Fibroblast of the aortic adventitia (primary cell): ENCODE measurements at regions not wholly inside any gene's neighbourhood (a gene's known extent, or its start where the extent isn't known, plus 50 kb on each side); places are given as distances from the start of the nearest gene placed in this dataset.
A peak's percentile ranks its signal among the peaks of the same experiment; 100 is the strongest.

Experiments used
- DNase-seq: peaks from one replicate; pipeline ENCODE4 v3.0.0-alpha.2; 2010; ENCODE audit warnings: low read depth
- H3K4me3 ChIP-seq: 2 replicates; pipeline ENCODE4 v1.5.1; 2011; ENCODE audit warnings: low read depth, mild to moderate bottlenecking, control low read depth, low read length, moderate library complexity
- TF ChIP-seq, protein P1 (sequence below): IDR thresholded peaks from 2 replicates; pipeline ENCODE4 v1.5.1; 2011; ENCODE audit warnings: mild to moderate bottlenecking, low read length, control low read depth, inconsistent platforms; ENCODE audit not compliant: insufficient read depth

DNA sequence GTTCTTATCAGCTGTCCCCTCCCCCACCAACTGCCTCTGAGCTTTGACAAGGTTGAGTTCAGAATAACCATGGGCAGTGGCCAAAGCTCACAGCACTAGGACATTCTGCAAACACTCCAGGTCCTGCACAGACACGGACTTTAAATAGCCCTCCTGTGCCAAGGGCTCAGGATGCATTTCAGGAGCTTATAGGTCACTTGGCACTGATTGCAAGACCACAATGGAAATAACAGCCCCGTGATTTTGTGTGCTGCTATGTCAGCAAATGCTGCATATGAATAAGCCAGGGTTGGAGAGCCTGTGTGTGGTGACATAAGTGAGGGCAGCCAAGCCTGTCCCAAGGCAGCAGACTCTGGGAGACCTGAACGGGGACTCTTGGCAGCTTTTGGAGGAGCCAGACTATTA is 150.7 kb downstream of the DMRT2 start:
- DNase-seq: peak; percentile 8
- H3K4me3 ChIP-seq: no peak overlapping the region
- TF ChIP-seq, protein P1, sequence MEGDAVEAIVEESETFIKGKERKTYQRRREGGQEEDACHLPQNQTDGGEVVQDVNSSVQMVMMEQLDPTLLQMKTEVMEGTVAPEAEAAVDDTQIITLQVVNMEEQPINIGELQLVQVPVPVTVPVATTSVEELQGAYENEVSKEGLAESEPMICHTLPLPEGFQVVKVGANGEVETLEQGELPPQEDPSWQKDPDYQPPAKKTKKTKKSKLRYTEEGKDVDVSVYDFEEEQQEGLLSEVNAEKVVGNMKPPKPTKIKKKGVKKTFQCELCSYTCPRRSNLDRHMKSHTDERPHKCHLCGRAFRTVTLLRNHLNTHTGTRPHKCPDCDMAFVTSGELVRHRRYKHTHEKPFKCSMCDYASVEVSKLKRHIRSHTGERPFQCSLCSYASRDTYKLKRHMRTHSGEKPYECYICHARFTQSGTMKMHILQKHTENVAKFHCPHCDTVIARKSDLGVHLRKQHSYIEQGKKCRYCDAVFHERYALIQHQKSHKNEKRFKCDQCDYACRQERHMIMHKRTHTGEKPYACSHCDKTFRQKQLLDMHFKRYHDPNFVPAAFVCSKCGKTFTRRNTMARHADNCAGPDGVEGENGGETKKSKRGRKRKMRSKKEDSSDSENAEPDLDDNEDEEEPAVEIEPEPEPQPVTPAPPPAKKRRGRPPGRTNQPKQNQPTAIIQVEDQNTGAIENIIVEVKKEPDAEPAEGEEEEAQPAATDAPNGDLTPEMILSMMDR: no peak

DNA sequence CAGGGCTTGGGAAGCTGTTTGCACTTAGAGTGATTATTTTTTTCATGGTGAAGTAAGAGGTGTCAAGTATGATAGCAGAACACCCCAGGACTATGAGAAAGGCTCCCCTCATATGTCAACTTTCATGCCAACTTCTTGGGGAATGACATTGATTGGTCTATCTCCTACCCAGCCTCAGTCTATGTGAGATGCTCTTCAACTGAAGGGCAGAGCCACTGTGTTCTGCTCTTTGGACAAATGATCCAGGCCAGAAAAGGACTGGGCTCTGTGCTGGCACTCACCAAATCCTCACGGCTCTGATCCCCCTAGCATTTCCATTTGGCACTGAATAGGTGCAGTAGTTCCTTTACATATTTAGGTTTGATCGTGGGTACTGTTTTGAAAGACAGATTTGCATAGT is 151.1 kb downstream of the DMRT2 start:
- H3K4me3 ChIP-seq: no peak overlapping the region
- no peak for DNase-seq
- TF ChIP-seq, protein P1: no peak

DNA sequence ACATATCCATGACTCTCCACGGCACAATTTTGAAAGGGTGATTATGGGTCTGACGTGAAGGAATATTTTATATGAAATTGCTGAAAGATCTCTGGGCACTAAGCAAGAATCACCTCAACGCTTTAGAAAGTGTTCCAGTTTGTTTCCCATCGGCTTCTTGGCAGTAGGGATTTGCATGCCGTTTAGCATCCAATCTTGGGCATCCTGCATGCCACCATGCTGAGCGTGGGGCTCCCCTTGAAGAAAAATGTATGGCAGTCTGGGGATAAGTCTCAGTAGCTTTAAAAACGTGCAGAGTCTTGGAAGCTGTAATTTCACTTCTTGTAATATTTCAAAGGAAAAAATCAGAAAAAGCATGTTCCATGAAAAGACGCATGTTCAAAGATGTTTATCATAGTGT is 151.7 kb downstream of the DMRT2 start:
- TF ChIP-seq, protein P1: no peak
- H3K4me3 ChIP-seq: no peak overlapping the region
- DNase-seq: no peak

DNA sequence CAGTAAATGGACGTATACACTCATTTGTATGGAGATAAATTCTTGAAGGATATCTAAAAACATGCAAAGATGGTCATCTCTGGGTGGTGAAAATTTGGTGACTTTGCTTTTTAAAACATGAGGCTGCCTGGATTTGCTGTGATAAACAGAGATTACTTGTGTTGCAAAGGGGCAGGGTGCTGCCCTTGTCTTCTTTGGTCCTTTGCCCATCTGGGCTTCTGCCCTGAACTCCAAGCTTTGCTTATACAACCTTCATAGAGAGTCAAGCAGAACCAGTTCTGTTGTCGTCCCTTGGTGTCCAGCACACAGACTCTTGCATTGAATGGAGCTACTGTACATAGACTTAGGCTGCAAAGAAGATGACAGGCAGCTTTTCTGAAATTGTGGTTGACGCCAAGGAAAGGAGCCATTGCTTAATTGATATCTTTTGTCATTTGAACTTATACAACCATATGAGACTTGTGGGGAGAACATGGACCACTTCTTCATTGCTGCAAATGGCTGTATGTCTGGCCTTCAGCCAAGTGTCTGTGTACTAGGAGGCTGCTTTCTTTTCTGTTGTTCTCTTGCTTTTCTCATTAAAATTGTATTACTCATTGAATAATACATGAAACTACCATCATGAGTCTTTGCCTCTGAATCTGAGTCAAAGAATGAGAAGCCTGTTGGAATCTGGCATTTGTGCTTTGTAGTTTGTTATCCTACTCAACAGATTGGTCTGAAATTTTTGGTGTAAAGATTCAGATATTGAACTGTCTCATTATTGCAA is 152.5 kb downstream of the DMRT2 start:
- TF ChIP-seq, protein P1: no peak
- no peak overlapping the region for H3K4me3 ChIP-seq
- no peak for DNase-seq

DNA sequence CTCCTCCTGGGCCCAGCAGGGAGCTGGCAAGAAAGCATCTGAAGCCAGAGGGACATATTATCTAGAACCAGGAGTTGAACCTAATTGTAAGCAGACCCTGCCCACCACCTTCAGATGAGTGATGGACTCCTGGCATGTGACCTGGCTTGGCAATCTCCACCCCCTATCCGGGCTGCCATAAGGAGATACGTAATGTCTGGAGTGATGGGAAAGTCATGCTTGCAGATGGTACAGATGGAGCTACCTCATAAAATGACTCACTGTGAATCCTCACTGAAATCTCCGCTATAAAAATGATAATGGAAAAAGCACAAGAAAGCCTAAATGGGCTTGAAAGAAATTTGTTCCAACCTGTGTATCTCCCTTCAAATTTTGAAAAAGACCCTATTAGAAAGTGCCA is 157.5 kb downstream of the DMRT2 start:
- TF ChIP-seq, protein P1: no peak
- no peak overlapping the region for H3K4me3 ChIP-seq
- DNase-seq: no peak

DNA sequence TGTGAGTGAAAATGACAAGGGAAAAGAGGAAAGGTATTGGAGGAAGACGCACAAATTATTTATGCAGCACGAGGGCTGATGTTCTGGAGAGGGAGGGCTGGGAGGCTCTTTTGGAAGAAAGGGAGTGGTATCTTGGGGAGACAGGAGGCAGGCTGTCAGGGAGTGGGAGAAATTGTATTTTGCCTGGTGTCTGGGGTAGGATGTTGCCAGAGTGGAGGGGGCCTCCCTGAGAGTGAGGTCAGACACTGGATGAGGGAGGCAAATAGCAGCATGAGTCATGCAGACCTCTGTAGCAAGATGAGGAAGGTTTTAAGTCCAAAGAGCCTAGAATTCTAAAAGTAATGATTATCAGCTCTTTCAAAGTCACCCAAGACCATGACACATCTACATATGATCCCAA is 158.0 kb downstream of the DMRT2 start:
- no peak overlapping the region for H3K4me3 ChIP-seq
- TF ChIP-seq, protein P1: no peak
- peak; percentile 28 for DNase-seq

DNA sequence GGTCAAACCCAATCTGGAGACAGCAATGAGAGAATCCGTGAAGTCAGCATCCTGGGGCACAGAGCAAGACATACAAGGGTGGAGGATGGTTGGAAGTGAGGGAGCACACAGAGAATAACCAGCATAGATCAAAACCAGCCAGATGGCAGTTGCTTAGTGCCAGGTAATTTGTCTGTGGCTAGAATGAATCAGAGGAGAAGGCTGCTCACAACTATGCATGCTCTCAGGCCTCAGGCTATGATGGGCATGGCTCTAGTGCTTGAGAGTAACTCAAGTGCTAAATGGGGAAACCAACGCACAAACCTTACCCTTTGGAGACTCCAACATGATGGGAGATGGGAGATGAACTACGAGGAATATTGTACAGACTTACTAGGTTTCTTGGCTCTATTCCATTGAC is 160.8 kb downstream of the DMRT2 start:
- no peak for DNase-seq
- TF ChIP-seq, protein P1: no peak
- no peak overlapping the region for H3K4me3 ChIP-seq
